Erythroblast (primary cell): ENCODE measurements at regions not wholly inside any gene's neighbourhood (a gene's known extent, or its start where the extent isn't known, plus 50 kb on each side); places are given as distances from the start of the nearest gene placed in this dataset.

ENCODE experiments used
- GATA1 ChIP-seq: IDR thresholded peaks from 2 replicates; pipeline ENCODE4 v1.6.1; 2011; ENCODE audit warnings: low read depth, mild to moderate bottlenecking, control low read depth, low read length, moderate library complexity
- POLR2A ChIP-seq: IDR thresholded peaks from 2 replicates; pipeline ENCODE4 v1.6.1; 2011; ENCODE audit warnings: mild to moderate bottlenecking, low read length

DNA sequence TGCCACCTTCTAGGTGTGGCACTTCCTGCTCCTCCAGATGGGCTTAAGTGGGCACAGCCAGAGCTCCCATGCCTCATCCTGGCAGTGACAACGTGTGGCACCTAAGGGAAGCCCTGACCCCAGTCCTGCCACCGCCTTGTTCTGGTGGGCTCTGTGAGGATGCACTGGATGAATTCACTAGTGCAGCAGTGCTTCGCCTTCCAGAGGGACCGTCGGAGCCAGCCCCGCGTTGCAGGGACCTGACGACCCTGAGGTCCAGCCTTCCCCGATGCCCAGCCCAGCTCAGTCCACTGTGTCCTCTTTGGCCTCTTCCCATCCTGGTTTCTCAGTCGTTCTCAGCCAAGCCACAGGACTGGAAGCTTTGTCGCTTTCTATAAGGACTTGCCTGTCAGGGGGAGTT lies 399.8 kb downstream of the SEC14L1 start:
- TF ChIP-seq POLR2A (no peak), GATA1 (no peak)
